NCI-H1105 treated with DMSO at 0.1 percent for 48 hours (cell line): ENCODE measurements at regions not wholly inside any gene's neighbourhood (a gene's known extent, or its start where the extent isn't known, plus 50 kb on each side); places are given as distances from the start of the nearest gene placed in this dataset.

Experiments used
- DNase-seq: peaks from one replicate; lab custom pipeline; 2025; lab: John Stamatoyannopoulos, UW

- DNase-seq = no peak
Observed at GRCh38 chr4:182139491-182139890, 103.7 kb upstream of the TENM3 start.

DNA sequence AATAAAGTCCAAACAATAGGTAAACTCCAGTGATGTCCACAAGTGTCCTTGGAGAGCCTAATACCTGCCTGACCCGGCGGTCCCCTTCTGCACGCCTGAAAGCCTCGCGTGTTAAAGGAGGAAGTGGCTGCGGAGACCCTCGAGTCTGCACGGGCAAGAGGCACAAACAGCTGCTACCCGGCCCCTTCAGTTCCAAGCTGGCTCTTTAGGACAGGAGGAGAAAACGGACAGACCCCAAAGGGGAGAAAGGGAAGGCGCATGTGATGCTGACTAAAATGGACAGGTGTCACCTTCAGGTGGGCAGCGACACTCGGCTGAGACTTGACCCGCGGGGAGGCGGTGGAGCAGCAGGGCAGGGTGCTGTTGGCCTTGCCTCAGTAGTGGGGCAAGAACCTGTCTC, 102.7 kb upstream of the TENM3 start:
- no peak for DNase-seq

DNA sequence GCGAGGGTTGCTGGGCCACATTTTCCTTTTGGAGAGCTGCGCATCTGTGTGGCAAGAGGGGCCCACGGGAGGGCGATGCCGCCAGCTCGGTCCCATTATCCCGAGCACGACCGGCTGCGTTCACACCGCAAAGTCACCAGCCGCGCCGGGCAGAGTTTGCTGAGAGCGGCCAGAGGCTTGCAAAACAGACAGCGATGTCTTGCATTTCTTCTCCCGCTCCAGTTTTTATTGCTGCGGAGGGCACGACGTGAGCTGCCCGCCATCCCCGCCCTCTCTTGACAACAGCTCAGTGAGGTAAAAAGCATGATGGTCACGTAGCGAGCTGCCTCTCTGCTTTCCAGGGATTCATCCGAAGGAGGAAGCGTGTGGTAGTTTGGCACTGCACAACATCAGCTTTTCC, 102.1 kb upstream of the TENM3 start:
- no peak for DNase-seq

DNA sequence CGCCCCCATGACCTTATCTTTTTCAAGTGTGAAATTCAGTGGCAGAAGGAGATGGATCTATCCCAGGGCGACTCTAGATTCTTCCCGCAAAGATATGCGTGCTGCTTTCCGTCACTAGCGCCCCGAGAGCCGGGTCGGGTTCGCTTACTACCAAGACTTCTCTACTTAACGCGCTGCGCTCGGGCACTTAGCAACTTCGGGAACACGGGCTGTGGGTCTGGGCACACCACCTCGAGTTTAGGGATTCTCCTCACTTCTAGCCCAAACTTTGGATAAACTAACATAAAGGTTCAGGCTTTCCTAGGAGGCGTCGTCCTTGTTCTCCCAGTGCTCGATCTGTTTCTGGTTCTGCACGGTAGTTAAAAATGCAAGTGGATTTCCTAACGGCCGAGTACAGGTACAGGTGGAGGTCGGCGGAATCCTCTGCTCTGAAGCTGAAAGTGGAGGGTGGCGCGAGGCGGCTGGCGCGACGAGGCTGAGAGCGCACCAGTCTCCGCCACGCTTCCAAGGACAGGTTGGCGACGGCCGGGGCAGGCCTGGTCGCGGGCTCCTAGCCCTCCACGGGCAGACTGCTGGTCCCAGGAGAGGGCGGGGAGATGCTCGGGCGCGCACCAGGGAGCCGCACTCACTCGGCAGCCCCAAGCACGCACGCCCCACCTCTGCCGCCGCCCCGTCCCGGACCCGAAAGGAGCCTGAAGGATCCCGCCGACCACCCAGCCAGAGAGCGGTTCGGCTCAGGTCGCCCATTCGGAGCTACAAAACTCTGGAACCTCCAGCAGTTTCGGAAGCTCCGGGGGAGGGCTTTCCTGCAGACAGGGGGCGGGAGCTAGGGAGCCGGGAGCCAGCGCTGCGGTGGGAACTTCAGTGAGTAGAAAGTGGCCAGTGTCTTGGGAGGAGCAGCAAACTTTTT, 100.8 kb upstream of the TENM3 start:
- DNase-seq = no peak

DNA sequence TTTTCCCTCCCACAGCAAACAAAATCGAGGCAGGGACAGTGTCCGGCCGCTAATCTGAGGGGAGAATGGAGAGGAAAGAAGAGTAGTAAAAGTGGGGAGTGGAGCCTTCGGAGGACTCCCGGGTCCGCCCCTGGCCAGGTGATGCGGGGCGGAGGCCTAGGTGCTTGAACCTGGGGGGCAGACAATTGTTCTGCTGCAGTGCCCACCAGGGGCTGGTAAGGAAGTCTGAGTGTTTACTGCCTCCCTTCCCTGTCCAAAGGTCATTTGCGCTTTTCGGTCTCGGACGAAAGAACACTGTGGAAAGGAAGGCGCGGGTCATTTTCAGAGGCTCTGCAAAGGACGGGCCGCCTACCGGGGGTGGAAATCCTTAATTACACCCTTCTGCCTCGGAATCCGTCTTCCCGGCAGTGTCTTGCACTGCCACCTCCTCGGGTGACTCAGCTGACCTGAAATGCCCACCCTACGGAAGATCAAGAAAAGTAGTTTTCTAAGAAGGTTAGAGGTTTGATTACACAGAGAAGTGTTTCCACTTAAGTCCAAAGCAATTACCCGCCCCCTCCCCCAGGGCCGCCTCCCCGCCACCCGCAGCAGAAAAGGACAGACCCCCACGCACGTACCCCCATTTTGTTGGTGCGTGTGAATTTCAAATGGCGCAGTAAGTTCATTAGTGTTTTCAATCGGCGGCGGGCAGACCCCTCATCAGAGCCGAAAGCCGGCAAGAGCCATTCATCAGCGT, 99.9 kb upstream of the TENM3 start:
- DNase-seq = no peak

DNA sequence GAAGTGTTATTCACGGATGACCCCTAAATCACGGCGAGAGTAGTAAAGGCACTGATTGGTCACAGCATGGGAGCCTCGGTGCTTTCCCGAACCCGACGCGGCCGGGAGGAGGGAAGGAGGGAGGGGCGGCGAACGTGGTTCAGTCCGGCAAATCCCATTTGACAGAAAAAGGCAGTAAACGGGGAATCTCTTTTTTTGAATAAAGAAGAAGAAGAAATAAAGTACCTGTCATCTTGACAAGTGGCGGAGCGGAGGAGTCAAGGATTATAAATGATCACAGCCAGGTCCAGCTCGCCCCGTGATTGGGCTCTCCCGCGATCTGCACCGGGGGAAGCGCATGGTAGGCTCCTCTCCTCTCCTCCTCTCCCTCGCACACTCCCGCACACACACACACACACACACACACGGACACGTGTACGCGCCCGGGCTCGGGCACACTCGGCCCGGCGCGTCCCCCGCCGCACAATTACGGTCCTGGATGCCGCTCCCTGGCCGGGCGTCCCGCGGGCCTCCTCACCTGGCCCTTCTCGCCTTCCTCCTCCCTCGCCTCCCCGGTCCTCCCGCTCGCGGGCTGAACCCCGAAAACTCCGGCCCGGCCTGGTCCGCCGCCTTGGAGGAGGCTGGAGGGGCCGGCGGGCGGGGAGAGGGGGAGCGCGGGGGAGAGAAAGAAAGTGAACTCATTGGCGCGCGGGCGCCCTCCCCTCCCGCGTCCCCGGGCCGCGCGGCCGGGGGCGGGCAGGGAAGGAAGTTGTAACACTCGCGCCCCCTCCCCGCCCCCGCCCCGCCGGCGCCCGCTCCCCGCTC, 99.2 kb upstream of the TENM3 start:
- no peak for DNase-seq

DNA sequence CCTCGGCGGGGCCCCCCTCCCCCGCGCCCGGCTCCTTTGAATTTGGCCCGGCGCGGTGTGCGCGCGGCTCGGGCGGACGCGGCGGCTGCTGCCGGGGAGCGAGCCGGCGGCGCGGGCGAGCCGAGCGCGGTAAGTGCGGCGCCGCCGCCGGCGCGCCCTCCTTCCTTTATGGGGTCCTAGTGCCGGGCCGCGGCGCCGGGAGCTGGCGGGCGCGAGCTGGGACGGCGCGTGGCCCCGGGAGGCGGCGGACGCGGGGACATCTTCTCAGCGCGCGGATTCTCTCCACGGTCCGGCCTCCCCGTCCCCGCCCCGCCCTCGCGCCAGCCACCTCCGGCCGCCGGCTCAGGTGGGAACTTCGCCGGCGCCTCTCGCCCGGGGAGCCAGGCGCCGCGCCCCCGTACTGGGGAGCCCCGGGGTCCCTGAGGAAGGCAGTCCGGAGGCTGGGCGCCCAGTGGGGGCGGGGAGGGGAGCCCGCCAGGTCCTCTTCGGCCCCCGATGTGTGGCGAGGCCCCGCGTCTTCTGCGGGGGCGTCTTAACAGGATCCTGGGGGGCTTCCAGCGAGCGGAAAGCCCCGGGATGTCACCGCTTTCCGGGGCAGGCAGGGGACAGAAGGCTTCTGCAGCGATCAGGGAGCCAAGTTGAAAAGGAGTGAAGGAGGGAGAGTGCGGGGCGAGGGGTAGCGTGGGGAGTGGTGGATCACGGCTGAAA, 98.4 kb upstream of the TENM3 start:
- DNase-seq = peak; percentile 25

- peak; percentile 45 for DNase-seq
Observed at GRCh38 chr4:182145334-182145905, 97.8 kb upstream of the TENM3 start.

DNA sequence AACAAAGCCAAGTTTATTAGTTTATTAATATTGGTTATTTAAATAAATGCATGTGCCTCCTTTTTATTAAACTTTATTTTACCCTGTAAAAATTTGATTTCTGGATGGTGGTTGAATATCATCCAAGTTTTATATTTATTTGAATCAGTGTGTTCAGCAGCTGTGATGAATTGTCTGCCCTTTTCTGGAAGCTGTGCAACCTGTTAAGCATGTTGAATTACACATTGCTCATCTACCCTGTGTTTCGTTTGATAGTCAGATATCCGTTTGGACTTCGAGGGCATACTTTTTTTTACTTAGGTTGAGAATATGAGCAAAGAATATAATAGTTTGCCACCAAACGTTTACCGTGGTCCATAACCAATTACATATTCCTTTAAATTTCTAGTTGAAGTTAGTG, 95.8 kb upstream of the TENM3 start:
- no peak for DNase-seq

DNA sequence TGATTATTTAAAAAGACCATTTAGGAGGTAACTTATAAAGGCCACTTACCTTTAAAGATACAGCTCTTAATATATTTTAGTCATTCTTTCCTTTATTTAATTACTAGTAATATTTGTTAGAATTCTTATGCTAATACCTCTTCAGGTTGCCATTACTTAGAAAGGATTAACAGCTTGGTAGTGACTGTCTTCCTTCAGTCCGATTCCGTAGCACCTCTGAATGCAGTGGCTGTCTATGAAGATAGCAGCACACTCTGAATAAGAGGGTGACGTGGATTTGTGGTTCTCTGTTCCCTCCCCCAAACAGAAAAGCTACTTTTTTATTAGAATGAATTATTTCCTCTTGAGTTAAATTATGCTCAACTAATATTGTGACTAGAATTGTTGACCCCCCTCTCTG, 92.6 kb upstream of the TENM3 start:
- DNase-seq = no peak

GRCh38 chr4:182155806-182156205, 87.4 kb upstream of the TENM3 start:
- no peak for DNase-seq

DNA sequence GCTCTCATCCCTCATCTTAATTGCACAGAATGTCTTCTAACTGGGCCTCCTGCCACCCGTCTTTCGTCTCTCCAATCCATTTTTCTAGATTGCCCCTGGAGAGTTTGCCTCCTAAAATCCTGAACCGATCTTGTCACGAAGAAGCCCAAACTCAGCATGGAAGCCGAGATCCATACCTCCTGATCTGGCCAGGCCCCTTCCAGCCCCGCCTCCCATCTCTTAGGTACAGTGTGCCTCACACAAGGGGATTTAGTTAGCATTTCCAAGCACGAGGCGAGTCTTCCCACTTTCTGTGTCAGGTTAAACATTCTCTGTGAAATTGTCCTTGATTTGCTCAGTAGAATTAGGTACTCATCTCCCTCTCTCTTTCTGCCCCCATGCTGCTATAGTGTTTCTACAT, 80.0 kb upstream of the TENM3 start:
- DNase-seq = no peak

DNA sequence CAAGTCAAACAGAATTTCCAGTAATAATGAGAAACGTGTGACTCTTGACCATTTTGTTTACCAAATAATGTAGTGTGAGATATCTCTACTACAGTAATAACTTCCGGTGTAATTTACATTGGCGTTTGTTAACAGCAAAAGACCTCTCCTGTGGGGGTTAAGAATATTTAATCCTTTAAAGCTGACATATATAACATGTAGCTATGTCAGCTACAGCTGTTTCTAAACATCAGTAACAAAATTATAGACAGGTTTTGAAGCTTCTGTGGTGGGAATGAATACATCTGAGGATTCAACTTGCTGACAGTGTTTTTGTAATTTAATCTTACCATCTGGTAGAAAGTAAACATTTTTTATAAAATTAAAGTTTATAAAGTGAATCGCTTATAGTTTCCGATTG, 73.6 kb upstream of the TENM3 start:
- no peak for DNase-seq

GRCh38 chr4:182169987-182170386, 73.2 kb upstream of the TENM3 start:
- DNase-seq = no peak

GRCh38 chr4:182170417-182170935, 72.7 kb upstream of the TENM3 start:
- peak; percentile 31 for DNase-seq

DNA sequence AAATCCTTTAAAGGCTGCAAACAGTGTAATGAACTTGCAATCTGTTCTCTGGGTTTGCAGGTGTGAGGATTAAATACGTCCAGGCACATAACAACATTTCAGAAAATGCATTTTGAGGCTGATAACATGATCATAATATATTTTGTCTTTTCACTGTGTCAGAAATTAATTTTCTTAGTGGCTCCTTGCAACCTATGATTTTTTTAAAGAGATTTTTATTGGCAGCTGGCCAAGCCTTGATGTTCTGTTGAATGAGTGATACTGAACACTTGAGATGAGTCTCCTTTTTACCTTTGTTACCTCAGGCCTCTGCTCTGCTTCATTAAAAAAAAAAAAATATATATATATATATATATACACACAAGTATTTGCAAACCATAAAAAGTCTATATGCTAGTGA, 68.2 kb upstream of the TENM3 start:
- peak; percentile 41 for DNase-seq

- no peak for DNase-seq
Observed at GRCh38 chr4:182175788-182176519, 67.2 kb upstream of the TENM3 start.

DNA sequence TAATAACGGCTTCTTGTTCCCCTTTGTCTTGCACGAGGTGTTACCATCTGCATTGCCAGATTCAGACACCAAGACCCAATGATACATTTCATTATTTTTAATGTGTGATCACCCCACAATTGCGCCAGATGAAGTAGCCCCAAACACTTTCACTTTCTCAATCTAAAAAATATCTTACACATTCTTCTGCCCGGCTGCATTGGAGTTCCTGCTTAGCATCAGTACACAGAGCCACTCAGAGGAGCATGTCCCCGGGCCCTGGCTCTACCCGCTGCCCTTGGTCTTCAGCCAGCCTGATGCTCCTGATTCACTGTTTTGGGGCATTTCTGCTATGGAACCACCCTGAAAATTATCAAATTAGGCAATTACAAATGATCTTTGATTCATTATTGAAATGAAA, 66.0 kb upstream of the TENM3 start:
- no peak for DNase-seq

GRCh38 chr4:182179105-182179504, 64.1 kb upstream of the TENM3 start:
- DNase-seq = peak; percentile 41

DNA sequence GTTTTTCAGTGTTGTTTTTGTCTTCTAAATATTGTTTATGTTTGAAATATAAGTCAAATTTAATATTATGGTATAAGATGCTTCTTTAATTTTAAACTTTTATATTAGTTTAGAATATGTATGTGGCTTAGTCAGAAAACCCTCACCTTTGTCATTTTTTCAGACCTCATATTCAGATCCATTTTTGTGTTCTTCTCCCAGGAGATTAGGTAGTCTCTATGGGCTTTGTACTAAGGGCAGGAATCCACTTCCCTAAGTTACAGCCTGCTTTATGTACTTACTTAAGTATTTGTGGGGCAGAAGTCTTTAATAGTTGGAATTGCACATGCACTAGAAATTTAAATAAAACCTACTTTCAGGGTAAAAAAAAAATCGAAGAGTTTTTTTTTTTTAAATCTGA, 63.5 kb upstream of the TENM3 start:
- DNase-seq = no peak

- DNase-seq = no peak
Observed at GRCh38 chr4:182185491-182185890, 57.7 kb upstream of the TENM3 start.
